GM12891 (cell line): ENCODE measurements at regions not wholly inside any gene's neighbourhood (a gene's known extent, or its start where the extent isn't known, plus 50 kb on each side); places are given as distances from the start of the nearest gene placed in this dataset.
"Not testable (repeated sequence)": the region's sequence is repeated elsewhere in the genome, so short reads cannot be mapped to it uniquely, and the experiment has no call there.

Experiments
- POLR2A ChIP-seq: IDR thresholded peaks from 2 replicates; pipeline ENCODE4 v1.6.1; 2011; ENCODE audit warnings: low read depth, low read length, control low read depth
- SPI1 ChIP-seq: IDR thresholded peaks from 2 replicates; pipeline ENCODE4 v1.6.1; 2011; ENCODE audit warnings: low read depth, low read length, control low read depth
- TAF1 ChIP-seq: IDR thresholded peaks from 2 replicates; pipeline ENCODE4 v1.6.1; 2011; ENCODE audit warnings: low read depth, low read length, control low read depth

GRCh38 chr14:37874065-37874428, 278.6 kb downstream of the TTC6 start:
- not testable (repeated sequence) for TF ChIP-seq TAF1, POLR2A, SPI1
